Testis (tissue), 2 donors: ENCODE measurements at regions not wholly inside any gene's neighbourhood (a gene's known extent, or its start where the extent isn't known, plus 50 kb on each side); places are given as distances from the start of the nearest gene placed in this dataset.

ENCODE experiments used
- CTCF ChIP-seq, 3 experiments: fragments of 450-650 bp in 2 of 3; fragments of 200-600 bp in 1 of 3; sonication (generic) in 1 of 3; IDR thresholded peaks; one replicate each; pipeline ENCODE4 v1.5.1; 2016 to 2019; ENCODE audit warnings: antibody characterized with exemption in 3 of 3, mild to moderate bottlenecking in 2 of 3, moderate library complexity in 1 of 3
- POLR2A ChIP-seq: fragments of 450-650 bp; IDR thresholded peaks from one replicate; pipeline ENCODE4 v1.6.1; 2017; ENCODE audit warnings: antibody characterized with exemption, mild to moderate bottlenecking, moderate library complexity

DNA sequence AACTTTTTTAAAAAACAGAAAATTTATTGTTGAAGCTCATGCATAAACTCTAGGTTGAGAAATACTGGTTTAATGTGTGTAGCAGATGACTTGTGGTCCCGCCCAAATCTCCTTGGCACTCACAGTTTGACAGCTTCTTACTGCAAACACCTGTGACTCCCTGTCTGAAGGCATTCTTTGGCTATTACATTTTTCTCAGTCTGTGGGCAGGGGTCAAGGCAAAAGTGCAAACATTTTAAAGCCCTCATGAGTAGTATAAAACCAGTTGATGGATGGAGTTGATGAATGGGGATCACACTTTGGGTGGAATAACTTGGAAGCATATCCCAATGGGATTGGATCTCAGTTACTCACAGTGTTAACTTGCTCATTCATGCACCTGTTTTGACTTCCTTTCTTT lies 1007.0 kb upstream of the NUDT12 start:
- TF ChIP-seq CTCF (IDR thresholded peaks at IDR 0.05) (no peak), POLR2A (no peak)
